Activated CD8-positive, alpha-beta T cell treated with anti-CD3 and anti-CD28 coated beads for 36 hours (primary cell): ENCODE measurements at regions not wholly inside any gene's neighbourhood (a gene's known extent, or its start where the extent isn't known, plus 50 kb on each side); places are given as distances from the start of the nearest gene placed in this dataset.

ENCODE experiments used
- ATAC-seq: fragments of 200-7000 bp; cut with Tn5 transposase; one replicate; pipeline ENCODE4 v1.10.0; 2021; ENCODE audit warnings: mild to moderate bottlenecking, moderate library complexity
- CTCF ChIA-PET: fragments of 350-600 bp; sonication (Branson Sonifier 250); formaldehyde crosslinking; loops from one replicate; lab custom pipeline; 2021; ENCODE audit warnings: antibody characterized with exemption; lab: Charles Lee
- POLR2A ChIA-PET: fragments of 350-600 bp; sonication (Branson Sonifier 250); formaldehyde crosslinking; loops from one replicate; lab custom pipeline; 2021; ENCODE audit warnings: antibody characterized with exemption; lab: Charles Lee
- DNase-seq: peaks from one replicate; pipeline ENCODE4 v3.0.0-alpha.2; 2020
- H3K27ac Mint-ChIP-seq: one replicate; pipeline ENCODE4 v1.8.0; 2021; ENCODE audit warnings: mild to moderate bottlenecking, mixed read lengths
- H3K27me3 Mint-ChIP-seq: one replicate; pipeline ENCODE4 v1.8.0; 2021; ENCODE audit warnings: mixed read lengths
- H3K36me3 Mint-ChIP-seq: one replicate; pipeline ENCODE4 v1.8.0; 2021; ENCODE audit warnings: low read depth, mixed read lengths
- H3K4me1 Mint-ChIP-seq: one replicate; pipeline ENCODE4 v1.8.0; 2021; ENCODE audit warnings: low read depth, mixed read lengths
- H3K4me3 Mint-ChIP-seq: one replicate; pipeline ENCODE4 v1.8.0; 2021; ENCODE audit warnings: mild to moderate bottlenecking, moderate library complexity, mixed read lengths
- H3K9me3 Mint-ChIP-seq: one replicate; pipeline ENCODE4 v1.8.0; 2021; ENCODE audit warnings: mixed read lengths
- CTCF ChIP-seq: fragments of 200-600 bp; IDR thresholded peaks from one replicate; pipeline ENCODE4 v1.8.0; 2022; ENCODE audit warnings: antibody characterized with exemption, mild to moderate bottlenecking
- intact Hi-C: fragments of 100-400 bp; cut with micrococcal nuclease; formaldehyde crosslinking; loops from one replicate; pipeline ENCODE4 v1.10.0; 2022

- no peaks in the 10 kb centered on the region for H3K27me3 Mint-ChIP-seq
- no peak overlapping the region for H3K27ac Mint-ChIP-seq
- no peak for DNase-seq
- intact Hi-C loops: no loop called here
- CTCF ChIA-PET: no interaction called here
- no peak overlapping the region for H3K4me3 Mint-ChIP-seq
- POLR2A ChIA-PET: interaction anchor here (1.0 kb wide), 1 partner anchor 724 kb away, joined by 3 read pairs; no protein-coding TSS in a partner anchor
- H3K4me1 Mint-ChIP-seq: no peaks in the 10 kb centered on the region
- no peaks in the 10 kb centered on the region for H3K36me3 Mint-ChIP-seq
- ATAC-seq: no peak
- TF ChIP-seq CTCF: no peak
- no peaks in the 10 kb centered on the region for H3K9me3 Mint-ChIP-seq
Measured at GRCh38 chr2:19272941-19273470, 85.4 kb downstream of the OSR1 start.

GRCh38 chr2:19272039-19272438 lies 86.4 kb downstream of the OSR1 start:
- intact Hi-C loops: no loop called here
- H3K27ac Mint-ChIP-seq: no peak overlapping the region
- ATAC-seq (no peak), DNase-seq (no peak)
- H3K4me3 Mint-ChIP-seq: no peak overlapping the region
- H3K9me3 Mint-ChIP-seq: no peaks in the 10 kb centered on the region
- no peaks in the 10 kb centered on the region for H3K36me3 Mint-ChIP-seq
- H3K27me3 Mint-ChIP-seq: no peaks in the 10 kb centered on the region
- no peak for TF ChIP-seq CTCF
- CTCF ChIA-PET: no interaction called here
- POLR2A ChIA-PET: no interaction called here
- H3K4me1 Mint-ChIP-seq: no peaks in the 10 kb centered on the region

- no peak for DNase-seq
- Mint-ChIP-seq H3K4me1 (no peaks in the 10 kb centered on the region), H3K9me3 (no peaks in the 10 kb centered on the region), H3K36me3 (no peaks in the 10 kb centered on the region), H3K27ac (no peak overlapping the region), H3K4me3 (no peak overlapping the region), H3K27me3 (no peaks in the 10 kb centered on the region)
- ATAC-seq: no peak
- intact Hi-C loops: no loop called here
- CTCF ChIA-PET: no interaction called here
- TF ChIP-seq CTCF: no peak
- POLR2A ChIA-PET: no interaction called here
Measured at GRCh38 chr2:19264852-19265251, 93.6 kb downstream of the OSR1 start.

GRCh38 chr2:19262150-19262549 lies 96.3 kb downstream of the OSR1 start:
- ChIA-PET POLR2A (no interaction called here), CTCF (no interaction called here)
- H3K27me3 Mint-ChIP-seq: no peaks in the 10 kb centered on the region
- no peak overlapping the region for H3K27ac Mint-ChIP-seq
- DNase-seq (no peak), ATAC-seq (no peak)
- H3K4me3 Mint-ChIP-seq: no peak overlapping the region
- no peaks in the 10 kb centered on the region for H3K4me1 Mint-ChIP-seq
- intact Hi-C loops: no loop called here
- no peak for TF ChIP-seq CTCF
- no peaks in the 10 kb centered on the region for H3K36me3 Mint-ChIP-seq
- H3K9me3 Mint-ChIP-seq: no peaks in the 10 kb centered on the region

- Mint-ChIP-seq H3K4me1 (no peaks in the 10 kb centered on the region), H3K27ac (no peak overlapping the region), H3K27me3 (no peaks in the 10 kb centered on the region), H3K9me3 (no peaks in the 10 kb centered on the region), H3K4me3 (no peak overlapping the region), H3K36me3 (no peaks in the 10 kb centered on the region)
- ChIA-PET POLR2A (no interaction called here), CTCF (no interaction called here)
- ATAC-seq: no peak
- no peak for DNase-seq
- intact Hi-C loops: no loop called here
- TF ChIP-seq CTCF: no peak
Measured at GRCh38 chr2:19261061-19261460, 97.4 kb downstream of the OSR1 start.
